Astrocyte (in vitro differentiated cells and primary cell): ENCODE measurements at regions not wholly inside any gene's neighbourhood (a gene's known extent, or its start where the extent isn't known, plus 50 kb on each side); places are given as distances from the start of the nearest gene placed in this dataset.

Experiments used
- DNase-seq: peaks from one replicate; pipeline ENCODE4 v3.0.0-alpha.2; 2010; ENCODE audit warnings: low read depth
- FAIRE-seq: peaks from 2 replicates; lab custom pipeline; 2011; peaks lifted over from hg19 to GRCh38; lab: Jason Lieb, UNC
- H2AFZ ChIP-seq: 2 replicates; pipeline ENCODE4 v1.6.0; 2012; ENCODE audit warnings: low read depth, low read length, inconsistent platforms
- H3K27ac ChIP-seq: 2 replicates; pipeline ENCODE4 v1.5.1; 2011; ENCODE audit warnings: low read depth, low read length, inconsistent platforms
- H3K27me3 ChIP-seq: 2 replicates; pipeline ENCODE4 v1.6.0; 2011; ENCODE audit warnings: low read length, inconsistent platforms; ENCODE audit not compliant: insufficient read depth
- H3K36me3 ChIP-seq: 2 replicates; pipeline ENCODE4 v1.5.1; 2011; ENCODE audit warnings: low read length, inconsistent platforms; ENCODE audit not compliant: insufficient read depth
- H3K4me1 ChIP-seq: 2 replicates; pipeline ENCODE4 v1.5.1; 2011; ENCODE audit warnings: low read length, inconsistent platforms; ENCODE audit not compliant: insufficient read depth
- H3K4me2 ChIP-seq: 2 replicates; pipeline ENCODE4 v1.6.0; 2012; ENCODE audit warnings: low read length, inconsistent platforms
- H3K4me3 ChIP-seq: 2 replicates; pipeline ENCODE4 v1.5.1; 2011; ENCODE audit warnings: low read depth, mild to moderate bottlenecking, low read length, inconsistent platforms; ENCODE audit not compliant: insufficient read depth
- H3K79me2 ChIP-seq: 2 replicates; pipeline ENCODE4 v1.6.0; 2012; ENCODE audit warnings: mild to moderate bottlenecking, low read length, inconsistent platforms; ENCODE audit not compliant: insufficient read depth
- H3K9ac ChIP-seq: 2 replicates; pipeline ENCODE4 v1.6.0; 2012; ENCODE audit warnings: mild to moderate bottlenecking, low read length, inconsistent platforms
- H3K9me3 ChIP-seq: 2 replicates; pipeline ENCODE4 v1.5.1; 2012; ENCODE audit warnings: low read depth, mild to moderate bottlenecking, low read length, inconsistent platforms; ENCODE audit not compliant: insufficient read depth
- H4K20me1 ChIP-seq: 2 replicates; pipeline ENCODE4 v1.6.0; 2012; ENCODE audit warnings: low read length, inconsistent platforms; ENCODE audit not compliant: insufficient read depth
- H3K27ac Mint-ChIP-seq: one replicate; pipeline ENCODE4 v1.8.0; 2021; ENCODE audit warnings: mild to moderate bottlenecking, mixed read lengths; ENCODE audit not compliant: unreplicated experiment
- H3K27me3 Mint-ChIP-seq: one replicate; pipeline ENCODE4 v1.8.0; 2021; ENCODE audit warnings: low read depth, mixed read lengths; ENCODE audit not compliant: unreplicated experiment
- H3K36me3 Mint-ChIP-seq: one replicate; pipeline ENCODE4 v1.8.0; 2021; ENCODE audit warnings: low read depth, mixed read lengths; ENCODE audit not compliant: unreplicated experiment
- H3K4me1 Mint-ChIP-seq: one replicate; pipeline ENCODE4 v1.8.0; 2021; ENCODE audit warnings: low read depth, mixed read lengths; ENCODE audit not compliant: unreplicated experiment
- H3K4me3 Mint-ChIP-seq: one replicate; pipeline ENCODE4 v1.8.0; 2021; ENCODE audit warnings: mild to moderate bottlenecking, moderate library complexity, mixed read lengths; ENCODE audit not compliant: unreplicated experiment
- H3K9me3 Mint-ChIP-seq: one replicate; pipeline ENCODE4 v1.8.0; 2021; ENCODE audit warnings: mild to moderate bottlenecking, mixed read lengths; ENCODE audit not compliant: unreplicated experiment
- EZH2 ChIP-seq: IDR thresholded peaks from 2 replicates; pipeline ENCODE4 v1.6.1; 2012; ENCODE audit warnings: mild to moderate bottlenecking, low read length, inconsistent platforms; ENCODE audit not compliant: insufficient read depth
- TF ChIP-seq, protein P1 (sequence below): IDR thresholded peaks from 2 replicates; pipeline ENCODE4 v1.5.1; 2011; ENCODE audit warnings: low read depth, mild to moderate bottlenecking, inconsistent platforms, low read length, moderate library complexity; ENCODE audit not compliant: insufficient read depth

DNA sequence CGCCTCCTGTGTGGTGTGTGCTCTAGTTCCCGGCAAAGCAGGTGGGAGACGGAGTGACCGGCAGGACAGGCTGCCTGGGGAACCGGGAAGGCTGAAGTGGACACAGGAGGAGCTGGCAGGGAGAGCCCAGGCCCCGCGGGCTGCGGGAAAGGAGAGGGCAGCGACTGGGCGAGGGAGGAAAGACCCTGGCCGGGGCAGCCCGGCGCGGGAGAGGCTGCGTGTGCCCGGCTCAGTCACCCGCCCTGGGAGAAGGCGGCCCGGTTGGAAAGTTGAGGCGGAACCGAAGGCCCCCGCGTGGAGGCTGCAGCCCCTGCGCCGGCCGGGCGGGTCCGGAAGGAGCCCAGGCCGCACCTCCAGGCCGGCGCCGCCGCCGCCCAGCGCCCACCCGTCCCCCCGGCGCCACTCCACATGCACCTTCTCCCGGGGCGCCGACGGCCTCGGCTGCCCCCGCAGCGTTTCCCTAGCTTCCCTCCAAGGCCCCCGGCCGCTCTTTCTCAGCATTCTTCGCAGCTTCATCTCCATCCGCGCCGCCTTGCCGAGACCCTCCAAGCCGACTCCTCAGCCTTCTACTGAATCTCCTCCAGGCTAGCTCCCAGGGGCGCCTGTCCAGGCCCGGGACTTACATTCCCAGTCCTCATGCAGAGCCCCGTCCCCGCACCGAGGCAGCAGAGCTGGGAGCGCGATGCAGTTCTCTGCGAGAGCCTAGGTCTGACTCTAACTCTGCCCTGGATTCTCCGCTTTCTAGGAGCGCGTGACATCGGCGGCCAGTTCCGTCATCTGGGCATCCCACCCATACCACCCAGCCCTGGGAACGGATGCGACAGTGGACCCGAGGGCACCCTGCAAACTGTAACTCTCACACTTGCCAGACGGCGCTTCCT, 152.0 kb downstream of the ERCC6L2 start:
- DNase-seq, result no peak
- H2AFZ ChIP-seq, result no peak overlapping the region
- peaks cover 8% of the 10 kb centered on the region for H3K4me1 Mint-ChIP-seq

DNA sequence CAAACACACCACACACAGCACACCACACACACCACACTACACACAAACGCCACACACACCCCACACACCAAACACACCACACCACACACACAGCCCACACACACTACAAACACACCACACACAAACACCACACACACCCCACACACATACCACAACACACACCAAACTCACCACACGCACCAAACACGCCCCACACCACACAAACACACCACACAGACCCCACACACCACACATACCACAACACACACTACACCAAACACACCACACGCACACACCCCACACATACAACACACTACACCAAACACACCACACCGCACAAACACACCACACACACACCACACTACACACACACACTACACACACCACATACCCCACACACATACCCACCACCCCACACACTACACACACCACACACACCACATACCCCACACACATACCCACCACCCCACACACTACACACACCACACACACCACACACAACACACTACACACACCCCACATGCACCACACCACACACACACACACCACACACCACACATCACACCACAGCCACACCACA, 151.2 kb downstream of the ERCC6L2 start:
- FAIRE-seq (no peak), DNase-seq (no peak)
- Mint-ChIP-seq H3K36me3 (peaks cover 5% of the 10 kb centered on the region), H3K27ac (no peak overlapping the region), H3K9me3 (peaks cover 23% of the 10 kb centered on the region), H3K4me3 (no peak overlapping the region), H3K27me3 (peaks cover 58% of the 10 kb centered on the region), H3K4me1 (peaks cover 8% of the 10 kb centered on the region)
- no peak overlapping the region for H3K4me3 ChIP-seq
- H3K4me1 ChIP-seq, result no peaks in the 10 kb centered on the region
- no peak overlapping the region for H3K9ac ChIP-seq
- TF ChIP-seq, protein P1, sequence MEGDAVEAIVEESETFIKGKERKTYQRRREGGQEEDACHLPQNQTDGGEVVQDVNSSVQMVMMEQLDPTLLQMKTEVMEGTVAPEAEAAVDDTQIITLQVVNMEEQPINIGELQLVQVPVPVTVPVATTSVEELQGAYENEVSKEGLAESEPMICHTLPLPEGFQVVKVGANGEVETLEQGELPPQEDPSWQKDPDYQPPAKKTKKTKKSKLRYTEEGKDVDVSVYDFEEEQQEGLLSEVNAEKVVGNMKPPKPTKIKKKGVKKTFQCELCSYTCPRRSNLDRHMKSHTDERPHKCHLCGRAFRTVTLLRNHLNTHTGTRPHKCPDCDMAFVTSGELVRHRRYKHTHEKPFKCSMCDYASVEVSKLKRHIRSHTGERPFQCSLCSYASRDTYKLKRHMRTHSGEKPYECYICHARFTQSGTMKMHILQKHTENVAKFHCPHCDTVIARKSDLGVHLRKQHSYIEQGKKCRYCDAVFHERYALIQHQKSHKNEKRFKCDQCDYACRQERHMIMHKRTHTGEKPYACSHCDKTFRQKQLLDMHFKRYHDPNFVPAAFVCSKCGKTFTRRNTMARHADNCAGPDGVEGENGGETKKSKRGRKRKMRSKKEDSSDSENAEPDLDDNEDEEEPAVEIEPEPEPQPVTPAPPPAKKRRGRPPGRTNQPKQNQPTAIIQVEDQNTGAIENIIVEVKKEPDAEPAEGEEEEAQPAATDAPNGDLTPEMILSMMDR, result no peak
- peak; percentile 9 for TF ChIP-seq EZH2
- H3K36me3 ChIP-seq, result no peaks in the 10 kb centered on the region
- peaks cover 3% of the 10 kb centered on the region for H3K9me3 ChIP-seq
- no peak overlapping the region for H2AFZ ChIP-seq
- H3K4me2 ChIP-seq, result peak overlapping the region; percentile 74
- no peaks in the 10 kb centered on the region for H4K20me1 ChIP-seq
- H3K79me2 ChIP-seq, result no peaks in the 10 kb centered on the region
- peaks cover 63% of the 10 kb centered on the region for H3K27me3 ChIP-seq
- H3K27ac ChIP-seq, result no peak overlapping the region

More for the DNA sequence above, 152.0 kb downstream of the ERCC6L2 start:
- Histone ChIP-seq H3K27ac (no peak overlapping the region), H4K20me1 (no peaks in the 10 kb centered on the region), H3K4me3 (no peak overlapping the region), H3K9ac (no peak overlapping the region), H3K4me2 (peak overlapping the region; percentile 74), H3K4me1 (no peaks in the 10 kb centered on the region), H3K9me3 (peaks cover 3% of the 10 kb centered on the region), H3K79me2 (no peaks in the 10 kb centered on the region), H3K36me3 (no peaks in the 10 kb centered on the region), H3K27me3 (peaks cover 56% of the 10 kb centered on the region)
- Mint-ChIP-seq H3K4me3 (no peak overlapping the region), H3K27ac (no peak overlapping the region), H3K36me3 (peaks cover 5% of the 10 kb centered on the region), H3K27me3 (peaks cover 60% of the 10 kb centered on the region), H3K9me3 (peaks cover 23% of the 10 kb centered on the region)
- TF ChIP-seq, protein P1, result no peak
- peak; percentile 45 for TF ChIP-seq EZH2
- no peak for FAIRE-seq
